Osteocyte (in vitro differentiated cells): ENCODE measurements at regions not wholly inside any gene's neighbourhood (a gene's known extent, or its start where the extent isn't known, plus 50 kb on each side); places are given as distances from the start of the nearest gene placed in this dataset.
A peak's percentile ranks its signal among the peaks of the same experiment; 100 is the strongest.
"Not testable (repeated sequence)": the region's sequence is repeated elsewhere in the genome, so short reads cannot be mapped to it uniquely, and the experiment has no call there.

Experiments used
- DNase-seq: peaks from one replicate; pipeline ENCODE4 v3.0.0; 2021; ENCODE audit warnings: mixed read lengths; ENCODE audit not compliant: unreplicated experiment; ENCODE audit errors: extremely low spot score
- H3K27ac Mint-ChIP-seq: one replicate; pipeline ENCODE4 v1.8.0; 2021; ENCODE audit warnings: mild to moderate bottlenecking, mixed read lengths; ENCODE audit not compliant: unreplicated experiment
- H3K27me3 Mint-ChIP-seq: one replicate; pipeline ENCODE4 v1.8.0; 2021; ENCODE audit warnings: mixed read lengths; ENCODE audit not compliant: unreplicated experiment
- H3K36me3 Mint-ChIP-seq: one replicate; pipeline ENCODE4 v1.8.0; 2021; ENCODE audit warnings: mixed read lengths; ENCODE audit not compliant: unreplicated experiment
- H3K4me1 Mint-ChIP-seq: one replicate; pipeline ENCODE4 v1.8.0; 2021; ENCODE audit warnings: mixed read lengths; ENCODE audit not compliant: unreplicated experiment
- H3K4me3 Mint-ChIP-seq: one replicate; pipeline ENCODE4 v1.8.0; 2021; ENCODE audit warnings: mild to moderate bottlenecking, moderate library complexity, mixed read lengths; ENCODE audit not compliant: unreplicated experiment
- H3K9me3 Mint-ChIP-seq: one replicate; pipeline ENCODE4 v1.8.0; 2021; ENCODE audit warnings: mixed read lengths; ENCODE audit not compliant: unreplicated experiment
- CTCF ChIP-seq: fragments of 200-600 bp; sonication (generic); IDR thresholded peaks from 2 replicates; pipeline ENCODE4 v1.5.0; 2021; ENCODE audit warnings: antibody characterized with exemption, mild to moderate bottlenecking, moderate library complexity

- Mint-ChIP-seq H3K27me3 (peaks cover 8% of the 10 kb centered on the region), H3K4me3 (no peak overlapping the region), H3K27ac (no peak overlapping the region), H3K36me3 (no peaks in the 10 kb centered on the region), H3K4me1 (no peaks in the 10 kb centered on the region), H3K9me3 (no peaks in the 10 kb centered on the region)
- TF ChIP-seq CTCF = no peak
- no peak for DNase-seq
These were observed 657.9 kb downstream of the TAF11L14 start for GRCh38 chr5:18292146-18292545.

- not testable (repeated sequence) for H3K27me3 Mint-ChIP-seq, H3K4me3 Mint-ChIP-seq, DNase-seq, H3K4me1 Mint-ChIP-seq, H3K9me3 Mint-ChIP-seq, H3K36me3 Mint-ChIP-seq, H3K27ac Mint-ChIP-seq
These were observed 661.4 kb downstream of the TAF11L14 start for GRCh38 chr5:18295696-18296095.

- no peaks in the 10 kb centered on the region for H3K9me3 Mint-ChIP-seq
- H3K4me3 Mint-ChIP-seq = no peak overlapping the region
- no peaks in the 10 kb centered on the region for H3K36me3 Mint-ChIP-seq
- no peak for TF ChIP-seq CTCF
- no peaks in the 10 kb centered on the region for H3K27me3 Mint-ChIP-seq
- no peak for DNase-seq
- H3K4me1 Mint-ChIP-seq = peaks cover 13% of the 10 kb centered on the region
- H3K27ac Mint-ChIP-seq = no peak overlapping the region
These were observed 664.9 kb downstream of the TAF11L14 start for GRCh38 chr5:18299166-18299565.

- DNase-seq = no peak
- Mint-ChIP-seq H3K4me1 (peaks cover 14% of the 10 kb centered on the region), H3K9me3 (no peaks in the 10 kb centered on the region), H3K36me3 (no peaks in the 10 kb centered on the region), H3K27me3 (peaks cover 13% of the 10 kb centered on the region), H3K4me3 (no peak overlapping the region), H3K27ac (no peak overlapping the region)
- TF ChIP-seq CTCF = peak; percentile 84
These were observed 671.1 kb downstream of the TAF11L14 start for GRCh38 chr5:18305288-18305924.

GRCh38 chr5:18311266-18311665, 677.0 kb downstream of the TAF11L14 start:
- DNase-seq = no peak
- Mint-ChIP-seq H3K9me3 (no peaks in the 10 kb centered on the region), H3K27ac (no peak overlapping the region), H3K36me3 (no peaks in the 10 kb centered on the region), H3K27me3 (peaks cover 18% of the 10 kb centered on the region), H3K4me3 (no peak overlapping the region), H3K4me1 (no peaks in the 10 kb centered on the region)
- TF ChIP-seq CTCF = no peak

- peaks cover 11% of the 10 kb centered on the region for H3K27me3 Mint-ChIP-seq
- no peak overlapping the region for H3K4me3 Mint-ChIP-seq
- no peak for DNase-seq
- TF ChIP-seq CTCF = no peak
- H3K4me1 Mint-ChIP-seq = no peaks in the 10 kb centered on the region
- no peak overlapping the region for H3K27ac Mint-ChIP-seq
- no peaks in the 10 kb centered on the region for H3K9me3 Mint-ChIP-seq
- no peaks in the 10 kb centered on the region for H3K36me3 Mint-ChIP-seq
These were observed 677.8 kb downstream of the TAF11L14 start for GRCh38 chr5:18312016-18312415.
